H9 (cell line): ENCODE measurements at regions not wholly inside any gene's neighbourhood (a gene's known extent, or its start where the extent isn't known, plus 50 kb on each side); places are given as distances from the start of the nearest gene placed in this dataset.

Source experiments
- DNase-seq: peaks from one replicate; pipeline ENCODE4 v3.0.0-alpha.2; 2017
- H2AFZ ChIP-seq: one replicate; pipeline ENCODE4 v1.6.1; 2013; ENCODE audit warnings: mild to moderate bottlenecking, low read length, control low read depth, moderate library complexity
- H2AK5ac ChIP-seq: 2 replicates; pipeline ENCODE4 v1.6.1; 2013; ENCODE audit warnings: low read length, control low read depth, mixed read lengths; ENCODE audit not compliant: insufficient read length
- H2BK120ac ChIP-seq: one replicate; pipeline ENCODE4 v1.6.1; 2013; ENCODE audit warnings: low read depth, mild to moderate bottlenecking, low read length, control low read depth, inconsistent platforms; ENCODE audit not compliant: poor library complexity, severe bottlenecking
- H2BK12ac ChIP-seq: 2 replicates; pipeline ENCODE4 v1.6.1; 2013; ENCODE audit warnings: low read length, control low read depth, mixed read lengths, low read depth; ENCODE audit not compliant: insufficient read length
- H2BK15ac ChIP-seq: 2 replicates; pipeline ENCODE4 v1.6.1; 2013; ENCODE audit warnings: low read depth, low read length, control low read depth
- H2BK20ac ChIP-seq: one replicate; pipeline ENCODE4 v1.6.1; 2013; ENCODE audit warnings: low read depth, mild to moderate bottlenecking, low read length, control low read depth, inconsistent platforms; ENCODE audit not compliant: poor library complexity, severe bottlenecking
- H2BK5ac ChIP-seq: 2 replicates; pipeline ENCODE4 v1.6.1; 2013; ENCODE audit warnings: low read length, control low read depth, mixed read lengths; ENCODE audit not compliant: insufficient read length
- H3K14ac ChIP-seq: 2 replicates; pipeline ENCODE4 v1.6.1; 2013; ENCODE audit warnings: low read length, control low read depth; ENCODE audit not compliant: insufficient read depth
- H3K18ac ChIP-seq: 2 replicates; pipeline ENCODE4 v1.6.1; 2013; ENCODE audit warnings: low read depth, mild to moderate bottlenecking, mixed read lengths, low read length, control low read depth; ENCODE audit not compliant: insufficient read length
- H3K23ac ChIP-seq: 2 replicates; pipeline ENCODE4 v1.6.1; 2013; ENCODE audit warnings: low read length, control low read depth, mixed read lengths, low read depth; ENCODE audit not compliant: insufficient read length
- H3K23me2 ChIP-seq: 2 replicates; pipeline ENCODE4 v1.6.1; 2013; ENCODE audit warnings: low read depth, mild to moderate bottlenecking, mixed read lengths, low read length, control low read depth; ENCODE audit not compliant: insufficient read length, poor library complexity, severe bottlenecking
- H3K27ac ChIP-seq: 2 replicates; pipeline ENCODE4 v1.5.1; 2013; ENCODE audit warnings: low read length, control low read depth, mixed read lengths, low read depth; ENCODE audit not compliant: insufficient read length
- H3K27me3 ChIP-seq: 2 replicates; pipeline ENCODE4 v1.6.1; 2013; ENCODE audit warnings: low read length, control low read depth, inconsistent platforms; ENCODE audit not compliant: insufficient read depth
- H3K4ac ChIP-seq: 2 replicates; pipeline ENCODE4 v1.6.1; 2013; ENCODE audit warnings: low read depth, mild to moderate bottlenecking, control low read depth, inconsistent platforms, low read length, moderate library complexity
- H3K4me1 ChIP-seq: 2 replicates; pipeline ENCODE4 v1.6.1; 2013; ENCODE audit warnings: low read length, control low read depth, inconsistent platforms; ENCODE audit not compliant: insufficient read depth
- H3K4me2 ChIP-seq: 2 replicates; pipeline ENCODE4 v1.6.1; 2013; ENCODE audit warnings: low read length, control low read depth, mixed read lengths; ENCODE audit not compliant: insufficient read length, insufficient read depth
- H3K56ac ChIP-seq: 2 replicates; pipeline ENCODE4 v1.6.1; 2013; ENCODE audit warnings: low read depth, mild to moderate bottlenecking, mixed read lengths, low read length, control low read depth; ENCODE audit not compliant: insufficient read length
- H3K79me1 ChIP-seq: 2 replicates; pipeline ENCODE4 v1.6.1; 2013; ENCODE audit warnings: low read depth, mild to moderate bottlenecking, moderate library complexity, low read length, control low read depth, inconsistent platforms; ENCODE audit not compliant: insufficient read depth, poor library complexity, severe bottlenecking
- H3K79me2 ChIP-seq: 2 replicates; pipeline ENCODE4 v1.6.1; 2013; ENCODE audit warnings: low read length, control low read depth, inconsistent platforms; ENCODE audit not compliant: insufficient read depth
- H3K9ac ChIP-seq: 2 replicates; pipeline ENCODE4 v1.6.1; 2013; ENCODE audit warnings: low read length, control low read depth, mixed read lengths; ENCODE audit not compliant: insufficient read length; ENCODE audit errors: extremely low read depth
- H3K9me3 ChIP-seq: one replicate; pipeline ENCODE4 v1.6.1; 2013; ENCODE audit warnings: low read depth, low read length, inconsistent platforms; ENCODE audit not compliant: control insufficient read depth
- H3T11ph ChIP-seq: one replicate; pipeline ENCODE4 v1.6.1; 2013; ENCODE audit warnings: mild to moderate bottlenecking, low read length, control low read depth, inconsistent platforms
- H4K20me1 ChIP-seq: one replicate; pipeline ENCODE4 v1.6.1; 2013; ENCODE audit not compliant: control insufficient read depth, insufficient read length, insufficient read depth
- H4K5ac ChIP-seq: 2 replicates; pipeline ENCODE4 v1.6.1; 2013; ENCODE audit warnings: low read depth, mild to moderate bottlenecking, mixed read lengths, low read length, control low read depth; ENCODE audit not compliant: insufficient read length
- H4K8ac ChIP-seq: replicated peaks from 2 replicates; pipeline ENCODE4 v1.6.1; 2013; ENCODE audit warnings: low read length, control low read depth, mixed read lengths, low read depth; ENCODE audit not compliant: insufficient read length
- H4K91ac ChIP-seq: 2 replicates; pipeline ENCODE4 v1.6.1; 2013; ENCODE audit warnings: low read depth, mild to moderate bottlenecking, moderate library complexity, mixed read lengths, low read length, control low read depth; ENCODE audit not compliant: insufficient read length
- H3K27ac Mint-ChIP-seq, 3 experiments: 2 replicates in 2 of 3; 3 replicates in 1 of 3; pipeline ENCODE4 v1.8.0; 2020 to 2021; ENCODE audit warnings: mixed read lengths in 3 of 3, mild to moderate bottlenecking in 1 of 3, moderate library complexity in 1 of 3
- H3K27me3 Mint-ChIP-seq: 2 replicates; pipeline ENCODE4 v1.8.0; 2021; ENCODE audit warnings: low read depth, mild to moderate bottlenecking, moderate library complexity, mixed read lengths
- H3K36me3 Mint-ChIP-seq, 3 experiments: 2 replicates in 2 of 3; 3 replicates in 1 of 3; pipeline ENCODE4 v1.8.0; 2020 to 2021; ENCODE audit warnings: low read depth in 3 of 3, mixed read lengths in 3 of 3; ENCODE audit not compliant: insufficient read depth in 1 of 3
- H3K4me1 Mint-ChIP-seq, 2 experiments: 2 replicates each; pipeline ENCODE4 v1.8.0; 2020; ENCODE audit warnings: mixed read lengths in 2 of 2
- H3K4me3 Mint-ChIP-seq, 2 experiments: 2 replicates in 1 of 2; 3 replicates in 1 of 2; pipeline ENCODE4 v1.8.0; 2020 to 2021; ENCODE audit warnings: mild to moderate bottlenecking in 2 of 2, mixed read lengths in 2 of 2, moderate library complexity in 1 of 2
- H3K9me3 Mint-ChIP-seq, 2 experiments: 2 replicates in 1 of 2; 3 replicates in 1 of 2; pipeline ENCODE4 v1.8.0; 2020; ENCODE audit warnings: mild to moderate bottlenecking in 2 of 2, mixed read lengths in 2 of 2, moderate library complexity in 1 of 2
- WGBS: extraction: QIAGEN DNeasy Blood & Tissue Kit; methylation state at CpG from one replicate; pipeline ENCODE4 v1.1.7; 2013; ENCODE audit warnings: missing lambda C conversion rate, low lambda C conversion rate, mixed read lengths; ENCODE audit not compliant: insufficient read length; ENCODE audit errors: extremely low coverage; 5-methylcytosine and 5-hydroxymethylcytosine counted together
- TF ChIP-seq, protein P1 (sequence below): fragments of 200-600 bp; sonication (generic); conservative IDR thresholded peaks from 3 replicates; pipeline ENCODE4 v1.8.0; 2021; ENCODE audit warnings: antibody characterized with exemption, mild to moderate bottlenecking

DNA sequence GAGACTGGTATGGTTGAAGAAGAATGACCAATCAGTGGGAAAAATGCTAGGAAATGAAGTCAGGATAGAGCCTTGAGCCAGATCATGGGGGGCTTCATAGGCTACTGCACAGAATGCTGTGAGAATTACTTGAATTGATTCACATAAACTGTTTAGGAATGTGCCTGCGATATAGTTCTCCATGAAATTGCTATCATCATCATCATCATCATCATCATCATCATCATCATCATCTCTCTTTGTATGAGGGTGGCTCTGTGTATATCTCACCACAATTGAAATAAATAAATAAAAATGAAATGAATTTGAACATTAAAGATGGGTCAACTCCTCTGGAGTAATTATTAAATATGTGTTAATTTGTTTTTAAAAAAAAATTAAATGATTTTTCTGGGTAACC is 148.6 kb upstream of the LEF1 start:
- Histone ChIP-seq H3K79me1 (no peaks in the 10 kb centered on the region), H3K18ac (no peak overlapping the region), H2BK20ac (no peak overlapping the region), H3K79me2 (no peaks in the 10 kb centered on the region), H3K23me2 (no peaks in the 10 kb centered on the region), H4K20me1 (no peaks in the 10 kb centered on the region), H4K8ac (no peak overlapping the region), H2BK15ac (no peak overlapping the region), H3K14ac (no peak overlapping the region), H2BK5ac (no peak overlapping the region), H3K4me1 (no peaks in the 10 kb centered on the region), H2AK5ac (no peak overlapping the region), H2BK120ac (no peak overlapping the region), H4K91ac (no peak overlapping the region), H3K27ac (no peak overlapping the region), H3T11ph (no peak overlapping the region), H3K9me3 (no peaks in the 10 kb centered on the region), H3K23ac (no peak overlapping the region), H2BK12ac (no peak overlapping the region), H3K4ac (no peak overlapping the region), H3K56ac (no peak overlapping the region), H3K27me3 (no peaks in the 10 kb centered on the region), H3K4me2 (no peak overlapping the region), H2AFZ (no peak overlapping the region), H4K5ac (no peak overlapping the region), H3K9ac (no peak overlapping the region)
- Mint-ChIP-seq H3K27ac (no peak overlapping the region), H3K4me3 (no peak overlapping the region), H3K9me3 (0 out of 5 replicates have a peak, but pooled peaks cover under 1% of the 10 kb centered on the region in 2 experiments), H3K36me3 (no peaks in the 10 kb centered on the region), H3K27me3 (no peaks in the 10 kb centered on the region), H3K4me1 (peaks cover 2 to 3% of the 10 kb centered on the region in 2 experiments; a peak in 3 of 4 replicates)
- TF ChIP-seq, protein P1, sequence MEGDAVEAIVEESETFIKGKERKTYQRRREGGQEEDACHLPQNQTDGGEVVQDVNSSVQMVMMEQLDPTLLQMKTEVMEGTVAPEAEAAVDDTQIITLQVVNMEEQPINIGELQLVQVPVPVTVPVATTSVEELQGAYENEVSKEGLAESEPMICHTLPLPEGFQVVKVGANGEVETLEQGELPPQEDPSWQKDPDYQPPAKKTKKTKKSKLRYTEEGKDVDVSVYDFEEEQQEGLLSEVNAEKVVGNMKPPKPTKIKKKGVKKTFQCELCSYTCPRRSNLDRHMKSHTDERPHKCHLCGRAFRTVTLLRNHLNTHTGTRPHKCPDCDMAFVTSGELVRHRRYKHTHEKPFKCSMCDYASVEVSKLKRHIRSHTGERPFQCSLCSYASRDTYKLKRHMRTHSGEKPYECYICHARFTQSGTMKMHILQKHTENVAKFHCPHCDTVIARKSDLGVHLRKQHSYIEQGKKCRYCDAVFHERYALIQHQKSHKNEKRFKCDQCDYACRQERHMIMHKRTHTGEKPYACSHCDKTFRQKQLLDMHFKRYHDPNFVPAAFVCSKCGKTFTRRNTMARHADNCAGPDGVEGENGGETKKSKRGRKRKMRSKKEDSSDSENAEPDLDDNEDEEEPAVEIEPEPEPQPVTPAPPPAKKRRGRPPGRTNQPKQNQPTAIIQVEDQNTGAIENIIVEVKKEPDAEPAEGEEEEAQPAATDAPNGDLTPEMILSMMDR, result no peak
- DNase-seq, result no peak
- no CpG with 5 or more reads among the region's 1 CpG for WGBS
